HCT116 (cell line): ENCODE measurements at regions not wholly inside any gene's neighbourhood (a gene's known extent, or its start where the extent isn't known, plus 50 kb on each side); places are given as distances from the start of the nearest gene placed in this dataset.

Experiments
- ATAC-seq: fragments of 200-7000 bp; cut with Tn5 transposase; 2 replicates; pipeline ENCODE4 v1.9.1; 2020; ENCODE audit warnings: mild to moderate bottlenecking, moderate library complexity
- BruUV-seq: library from RNA; stranded (reverse); fragments of 400-500 nt; replicated peaks from 2 replicates; lab custom pipeline; 2021; lab: Mats Ljungman, UMichigan
- CTCF ChIA-PET: fragments of 300-600 bp; sonication (Branson Sonifier 250); formaldehyde crosslinking; loops from one replicate; lab custom pipeline; 2021; ENCODE audit warnings: antibody characterized with exemption; lab: Charles Lee
- POLR2A ChIA-PET: fragments of 300-600, 350-600 bp; sonication (Branson Sonifier 250); formaldehyde crosslinking; loops from one replicate; lab custom pipeline; 2021; ENCODE audit warnings: antibody characterized with exemption; lab: Charles Lee
- RAD21 ChIA-PET, 2 experiments: fragments of 300-600 bp; sonication (Branson Sonifier 250); formaldehyde crosslinking; loops; one replicate each; lab custom pipeline; 2023; ENCODE audit warnings: low total read pairs in 2 of 2; ENCODE audit not compliant: uncharacterized antibody in 2 of 2, unreplicated experiment in 2 of 2, low non-redundant PET in 1 of 2; lab: Charles Lee
- DNase-seq: peaks from one replicate; pipeline ENCODE4 v3.0.0-alpha.2; 2010; ENCODE audit warnings: low read depth, low spot score
- H2AFZ ChIP-seq: fragments of 200-600 bp; shearing (Covaris generic), sonication (generic); 2 replicates; pipeline ENCODE4 v1.6.1; 2017; ENCODE audit warnings: low read depth, mixed run types, mixed read lengths, antibody characterized with exemption, low read length; ENCODE audit not compliant: poor library complexity, severe bottlenecking
- H3K27ac ChIP-seq: 2 replicates; pipeline ENCODE4 v1.5.1; 2012; ENCODE audit warnings: low read depth, low read length
- H3K27me3 ChIP-seq: fragments of 200-600 bp; sonication (generic); 2 replicates; pipeline ENCODE4 v1.6.1; 2016; ENCODE audit warnings: mixed run types, low read length, mixed read lengths; ENCODE audit not compliant: insufficient read depth
- H3K36me3 ChIP-seq, 2 experiments: fragments of 200-500 bp in 1 of 2; fragments of 200-600 bp in 1 of 2; sonication (Bioruptor generic) in 1 of 2; sonication (generic) in 1 of 2; 2 replicates each; pipeline versions ENCODE4 v1.5.1 to v1.6.1; 2014 to 2016; ENCODE audit warnings: low read length in 2 of 2, inconsistent platforms in 1 of 2, mixed read lengths in 1 of 2, mixed run types in 1 of 2; ENCODE audit not compliant: insufficient read depth in 2 of 2, control insufficient read depth in 1 of 2
- H3K4me1 ChIP-seq, 2 experiments: fragments of 200-600 bp in 1 of 2; sonication (generic) in 1 of 2; 2 replicates each; pipeline versions ENCODE4 v1.5.1 to v1.6.1; 2012 to 2017; ENCODE audit warnings: low read length in 2 of 2, inconsistent platforms in 1 of 2, mild to moderate bottlenecking in 1 of 2, mixed read lengths in 1 of 2, mixed run types in 1 of 2, moderate library complexity in 1 of 2; ENCODE audit not compliant: insufficient read depth in 2 of 2, control insufficient read depth in 1 of 2
- H3K4me2 ChIP-seq: fragments of 200-600 bp; sonication (generic); 2 replicates; pipeline ENCODE4 v1.6.1; 2017; ENCODE audit warnings: mixed run types, low read length, mixed read lengths
- H3K4me3 ChIP-seq, 2 experiments: fragments of 200-600 bp in 1 of 2; sonication (generic) in 1 of 2; replicated peaks in 1 of 2; 2 replicates each; pipeline ENCODE4 v1.5.1; 2011 to 2016; ENCODE audit warnings: low read length in 2 of 2, control low read depth in 1 of 2, low read depth in 1 of 2, mild to moderate bottlenecking in 1 of 2, mixed read lengths in 1 of 2, mixed run types in 1 of 2
- H3K79me2 ChIP-seq: fragments of 200-600 bp; sonication (generic); 2 replicates; pipeline ENCODE4 v1.6.1; 2017; ENCODE audit warnings: mild to moderate bottlenecking, mixed run types, low read length, moderate library complexity, mixed read lengths; ENCODE audit not compliant: insufficient read depth
- H3K9ac ChIP-seq: fragments of 200-600 bp; sonication (generic); 2 replicates; pipeline ENCODE4 v1.6.1; 2016; ENCODE audit warnings: low read length, mixed read lengths
- H3K9me2 ChIP-seq: fragments of 200-600 bp; sonication (generic), shearing (Covaris generic); 2 replicates; pipeline ENCODE4 v1.6.1; 2017; ENCODE audit warnings: mixed run types, mild to moderate bottlenecking, moderate library complexity; ENCODE audit not compliant: insufficient read depth
- H3K9me3 ChIP-seq, 2 experiments: fragments of 200-500 bp in 1 of 2; fragments of 200-600 bp in 1 of 2; sonication (Bioruptor generic) in 1 of 2; sonication (generic) in 1 of 2; 2 replicates each; pipeline ENCODE4 v1.6.1; 2014 to 2017; ENCODE audit warnings: low read length in 2 of 2, mixed read lengths in 2 of 2, inconsistent platforms in 1 of 2, low read depth in 1 of 2, mild to moderate bottlenecking in 1 of 2, mixed run types in 1 of 2, moderate library complexity in 1 of 2; ENCODE audit not compliant: control insufficient read depth in 1 of 2, insufficient read depth in 1 of 2
- H4K20me1 ChIP-seq: fragments of 200-600 bp; sonication (generic), shearing (Covaris generic); 2 replicates; pipeline ENCODE4 v1.6.1; 2017; ENCODE audit warnings: mixed run types, mild to moderate bottlenecking, moderate library complexity; ENCODE audit not compliant: insufficient read depth
- ATF3 ChIP-seq: IDR thresholded peaks from 2 replicates; pipeline ENCODE4 v1.6.1; 2012
- CBX3 ChIP-seq: IDR thresholded peaks from 2 replicates; pipeline ENCODE4 v1.6.1; 2012; ENCODE audit warnings: low read depth
- CEBPB ChIP-seq: IDR thresholded peaks from 2 replicates; pipeline ENCODE4 v1.6.1; 2012; ENCODE audit warnings: low read depth
- ELF1 ChIP-seq: IDR thresholded peaks from 2 replicates; pipeline ENCODE4 v1.6.1; 2012; ENCODE audit warnings: low read depth, borderline replicate concordance
- FOSL1 ChIP-seq: IDR thresholded peaks from 2 replicates; pipeline ENCODE4 v1.6.1; 2012; ENCODE audit warnings: low read depth
- JUND ChIP-seq: IDR thresholded peaks from 2 replicates; pipeline ENCODE4 v1.6.1; 2012
- POLR2AphosphoS5 ChIP-seq: IDR thresholded peaks from 2 replicates; pipeline ENCODE4 v1.6.1; 2011; ENCODE audit warnings: mild to moderate bottlenecking, low read depth, low read length, moderate library complexity
- RAD21 ChIP-seq: IDR thresholded peaks from 2 replicates; pipeline ENCODE4 v1.6.1; 2012; ENCODE audit warnings: low read depth, mild to moderate bottlenecking
- SP1 ChIP-seq: IDR thresholded peaks from 2 replicates; pipeline ENCODE4 v1.6.1; 2012; ENCODE audit warnings: low read depth
- intact Hi-C: fragments of 100-400 bp; cut with micrococcal nuclease; formaldehyde crosslinking; loops from 2 replicates; pipeline ENCODE4 v1.10.0; 2022

GRCh38 chr7:156558198-156558597 lies 82.4 kb upstream of the RNF32 start:
- H3K27me3 ChIP-seq, result no peaks in the 10 kb centered on the region
- 0 out of 2 replicates have a peak, but pooled peaks have one; percentile 27 for TF ChIP-seq JUND
- TF ChIP-seq SP1, result 0 out of 2 replicates have a peak, but pooled peaks have one; percentile 7
- no peak for TF ChIP-seq RAD21
- TF ChIP-seq FOSL1, result peak; percentile 23; the same call in 1 of the 2 replicates
- H4K20me1 ChIP-seq, result no peaks in the 10 kb centered on the region
- no peaks in the 10 kb centered on the region for H3K79me2 ChIP-seq
- H3K4me2 ChIP-seq, result no peak overlapping the region
- H2AFZ ChIP-seq, result no peak overlapping the region
- RAD21 ChIA-PET, result no interaction called here
- H3K27ac ChIP-seq, result no peak overlapping the region
- no TSS peak for BruUV-seq
- H3K36me3 ChIP-seq, result no peaks in the 10 kb centered on the region
- H3K4me3 ChIP-seq, result no peak overlapping the region
- no peaks in the 10 kb centered on the region for H3K9me2 ChIP-seq
- peak; percentile 19 for DNase-seq
- H3K9me3 ChIP-seq, result no peaks in the 10 kb centered on the region
- H3K4me1 ChIP-seq, result peaks cover 0 to 4% of the 10 kb centered on the region in 2 experiments; a peak in 1 of 4 replicates
- peak; percentile 49; the same call in 1 of the 2 replicates for ATAC-seq
- POLR2A ChIA-PET, result no interaction called here
- CTCF ChIA-PET, result no interaction called here
- intact Hi-C loops, result no loop called here
- H3K9ac ChIP-seq, result no peak overlapping the region

- no peak overlapping the region for H2AFZ ChIP-seq
- ChIA-PET RAD21 (no interaction called here), POLR2A (no interaction called here), CTCF (no interaction called here)
- TF ChIP-seq ELF1 (no peak), JUND (no peak), POLR2AphosphoS5 (no peak), ATF3 (no peak), CEBPB (no peak), CBX3 (no peak)
- H3K27me3 ChIP-seq, result no peaks in the 10 kb centered on the region
- no peaks in the 10 kb centered on the region for H3K79me2 ChIP-seq
- peaks cover 0 to 4% of the 10 kb centered on the region in 2 experiments; a peak in 1 of 4 replicates for H3K4me1 ChIP-seq
- no TSS peak for BruUV-seq
- intact Hi-C loops, result no loop called here
- H3K9me3 ChIP-seq, result no peaks in the 10 kb centered on the region
- no peak for ATAC-seq
- DNase-seq, result no peak
- H3K4me3 ChIP-seq, result no peak overlapping the region
- H4K20me1 ChIP-seq, result no peaks in the 10 kb centered on the region
- no peaks in the 10 kb centered on the region for H3K9me2 ChIP-seq
- H3K36me3 ChIP-seq, result no peaks in the 10 kb centered on the region
- no peak overlapping the region for H3K4me2 ChIP-seq
- H3K9ac ChIP-seq, result no peak overlapping the region
- no peak overlapping the region for H3K27ac ChIP-seq
These were observed 84.5 kb upstream of the RNF32 start for GRCh38 chr7:156556083-156556482.
